SK-N-SH treated with all-trans-retinoic acid at 6 μM for 48 hours (cell line): ENCODE measurements at regions not wholly inside any gene's neighbourhood (a gene's known extent, or its start where the extent isn't known, plus 50 kb on each side); places are given as distances from the start of the nearest gene placed in this dataset.

ENCODE experiments used
- ATAC-seq: fragments of 200-7000 bp; cut with Tn5 transposase; 3 replicates; pipeline ENCODE4 v1.9.1; 2020; ENCODE audit warnings: mild to moderate bottlenecking, moderate library complexity
- ARNTL ChIP-seq: fragments of 450-650 bp; formaldehyde crosslinking; IDR thresholded peaks from 2 replicates; pipeline ENCODE4 v1.5.0; 2020; ENCODE audit warnings: low read depth, mild to moderate bottlenecking, moderate library complexity, borderline replicate concordance
- BACH2 ChIP-seq: fragments of 250-450 bp; sonication (Bioruptor Pico); IDR thresholded peaks from 2 replicates; pipeline ENCODE4 v1.9.0; 2021; ENCODE audit warnings: mild to moderate bottlenecking, borderline replicate concordance
- CSDC2 ChIP-seq: fragments of 250-450 bp; sonication (Bioruptor Pico); IDR thresholded peaks from 2 replicates; pipeline ENCODE4 v1.5.0; 2020; ENCODE audit warnings: mild to moderate bottlenecking, moderate library complexity
- ISL1 ChIP-seq: fragments of 250-450 bp; sonication (Bioruptor Pico); IDR thresholded peaks from 2 replicates; pipeline ENCODE4 v2.1.2; 2022; ENCODE audit warnings: mild to moderate bottlenecking, moderate library complexity
- OSR1 ChIP-seq: fragments of 250-450 bp; sonication (Bioruptor Pico); IDR thresholded peaks from 2 replicates; pipeline ENCODE4 v1.8.0; 2022; ENCODE audit warnings: moderate library complexity, mild to moderate bottlenecking, inconsistent platforms
- PPARA ChIP-seq: fragments of 250-450 bp; sonication (Bioruptor Pico); IDR thresholded peaks from 2 replicates; pipeline ENCODE4 v1.5.0; 2020; ENCODE audit warnings: mild to moderate bottlenecking, borderline replicate concordance
- RARB ChIP-seq: fragments of 250-450 bp; sonication (Bioruptor Pico); IDR thresholded peaks from 2 replicates; pipeline ENCODE4 v1.8.0; 2021; ENCODE audit warnings: mild to moderate bottlenecking, moderate library complexity
- SNAI2 ChIP-seq: fragments of 250-450 bp; sonication (Bioruptor Pico); IDR thresholded peaks from 2 replicates; pipeline ENCODE4 v1.5.0; 2020; ENCODE audit warnings: mild to moderate bottlenecking, moderate library complexity
- TOX ChIP-seq: fragments of 250-450 bp; sonication (Bioruptor Pico); IDR thresholded peaks from 2 replicates; pipeline ENCODE4 v1.8.0; 2021; ENCODE audit warnings: mild to moderate bottlenecking, moderate library complexity, borderline replicate concordance
- ZC3H10 ChIP-seq: fragments of 250-450 bp; sonication (Bioruptor Pico); IDR thresholded peaks from 2 replicates; pipeline ENCODE4 v1.5.1; 2021; ENCODE audit warnings: mild to moderate bottlenecking, moderate library complexity
- ZFP3 ChIP-seq: fragments of 250-450 bp; sonication (Bioruptor Pico); IDR thresholded peaks from 2 replicates; pipeline ENCODE4 v1.5.0; 2020; ENCODE audit warnings: mild to moderate bottlenecking, moderate library complexity
- ZFP30 ChIP-seq: fragments of 450-650 bp; formaldehyde crosslinking; IDR thresholded peaks from 2 replicates; pipeline ENCODE4 v1.5.0; 2022; ENCODE audit warnings: mild to moderate bottlenecking, moderate library complexity
- ZNF565 ChIP-seq: fragments of 450-650 bp; formaldehyde crosslinking; conservative IDR thresholded peaks from 2 replicates; pipeline ENCODE4 v1.5.0; 2020; ENCODE audit warnings: low read depth, mild to moderate bottlenecking, moderate library complexity
- TF ChIP-seq, protein P1 (sequence below): fragments of 250-450 bp; sonication (Bioruptor Pico); IDR thresholded peaks from 2 replicates; pipeline ENCODE4 v1.5.1; 2020; ENCODE audit warnings: low read depth, mild to moderate bottlenecking, moderate library complexity
- TF ChIP-seq, protein P2 (sequence below): fragments of 250-450 bp; sonication (Bioruptor Pico); IDR thresholded peaks from 2 replicates; pipeline ENCODE4 v1.5.1; 2021; ENCODE audit warnings: mild to moderate bottlenecking, moderate library complexity
- TF ChIP-seq, protein P3 (sequence below): fragments of 250-450 bp; sonication (Bioruptor Pico); IDR thresholded peaks from 2 replicates; pipeline ENCODE4 v1.8.0; 2021; ENCODE audit warnings: low read depth, mild to moderate bottlenecking, moderate library complexity, borderline replicate concordance
- TF ChIP-seq, protein P4 (sequence below): fragments of 250-450 bp; sonication (Bioruptor Pico); IDR thresholded peaks from 2 replicates; pipeline ENCODE4 v1.5.0; 2020; ENCODE audit warnings: mild to moderate bottlenecking, moderate library complexity

DNA sequence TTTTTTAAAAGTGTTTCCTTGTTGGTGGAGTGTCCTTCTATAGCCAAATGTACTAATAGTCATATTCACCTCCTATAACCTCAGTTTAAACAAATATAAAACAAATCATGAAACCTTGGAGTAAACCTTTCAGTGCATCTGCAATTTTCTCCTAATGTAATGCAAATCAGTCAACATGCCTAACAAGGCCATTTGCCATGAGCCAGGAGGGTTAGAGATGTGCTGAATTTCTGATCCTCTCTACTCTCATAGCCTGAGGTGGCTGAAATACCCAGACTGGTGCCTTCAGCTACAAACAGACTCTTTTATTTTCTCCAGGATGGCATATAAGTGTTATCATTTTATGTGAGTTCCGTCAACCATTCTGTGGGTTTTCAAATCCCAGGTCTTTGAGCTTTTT lies 908.1 kb downstream of the GALC start (continued):
- TF ChIP-seq ZC3H10 (CRISPR knock-in tag) (no peak), ZFP30 (no peak), ARNTL (CRISPR knock-in tag) (no peak), CSDC2 (no peak)
- TF ChIP-seq, all 23 proteins: peak for 0

DNA sequence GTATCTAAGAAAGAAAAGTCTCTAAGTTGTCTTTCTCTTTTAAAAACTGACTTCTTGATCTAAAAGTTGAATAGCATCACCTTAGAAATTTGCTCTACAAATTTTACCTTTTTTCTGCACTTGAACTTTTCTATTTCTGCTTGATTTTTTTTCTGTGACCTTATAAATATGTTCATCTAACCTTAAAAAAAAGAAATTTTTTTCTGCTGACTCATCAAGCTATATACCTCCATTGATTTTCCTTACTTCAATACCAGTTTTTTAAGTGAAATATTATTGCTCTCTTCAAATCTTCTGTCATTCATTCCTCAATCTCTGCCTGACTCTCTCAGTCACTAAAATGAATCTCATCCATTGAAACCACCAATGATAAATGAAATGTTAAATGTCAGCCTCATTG lies 910.1 kb downstream of the GALC start:
- ATAC-seq, result no peak
- TF ChIP-seq, protein P1, sequence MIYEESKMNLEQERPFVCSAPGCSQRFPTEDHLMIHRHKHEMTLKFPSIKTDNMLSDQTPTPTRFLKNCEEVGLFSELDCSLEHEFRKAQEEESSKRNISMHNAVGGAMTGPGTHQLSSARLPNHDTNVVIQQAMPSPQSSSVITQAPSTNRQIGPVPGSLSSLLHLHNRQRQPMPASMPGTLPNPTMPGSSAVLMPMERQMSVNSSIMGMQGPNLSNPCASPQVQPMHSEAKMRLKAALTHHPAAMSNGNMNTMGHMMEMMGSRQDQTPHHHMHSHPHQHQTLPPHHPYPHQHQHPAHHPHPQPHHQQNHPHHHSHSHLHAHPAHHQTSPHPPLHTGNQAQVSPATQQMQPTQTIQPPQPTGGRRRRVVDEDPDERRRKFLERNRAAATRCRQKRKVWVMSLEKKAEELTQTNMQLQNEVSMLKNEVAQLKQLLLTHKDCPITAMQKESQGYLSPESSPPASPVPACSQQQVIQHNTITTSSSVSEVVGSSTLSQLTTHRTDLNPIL (CRISPR knock-in tag), result no peak
- TF ChIP-seq, protein P2, sequence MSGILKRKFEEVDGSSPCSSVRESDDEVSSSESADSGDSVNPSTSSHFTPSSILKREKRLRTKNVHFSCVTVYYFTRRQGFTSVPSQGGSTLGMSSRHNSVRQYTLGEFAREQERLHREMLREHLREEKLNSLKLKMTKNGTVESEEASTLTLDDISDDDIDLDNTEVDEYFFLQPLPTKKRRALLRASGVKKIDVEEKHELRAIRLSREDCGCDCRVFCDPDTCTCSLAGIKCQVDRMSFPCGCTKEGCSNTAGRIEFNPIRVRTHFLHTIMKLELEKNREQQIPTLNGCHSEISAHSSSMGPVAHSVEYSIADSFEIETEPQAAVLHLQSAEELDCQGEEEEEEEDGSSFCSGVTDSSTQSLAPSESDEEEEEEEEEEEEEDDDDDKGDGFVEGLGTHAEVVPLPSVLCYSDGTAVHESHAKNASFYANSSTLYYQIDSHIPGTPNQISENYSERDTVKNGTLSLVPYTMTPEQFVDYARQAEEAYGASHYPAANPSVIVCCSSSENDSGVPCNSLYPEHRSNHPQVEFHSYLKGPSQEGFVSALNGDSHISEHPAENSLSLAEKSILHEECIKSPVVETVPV (CRISPR knock-in tag), result no peak
- TF ChIP-seq ISL1 (CRISPR knock-in tag) (no peak), OSR1 (CRISPR knock-in tag) (no peak), ZNF565 (CRISPR knock-in tag) (no peak), SNAI2 (CRISPR knock-in tag) (no peak), ZC3H10 (CRISPR knock-in tag) (no peak), RARB (CRISPR knock-in tag) (no peak)
- TF ChIP-seq, protein P3, sequence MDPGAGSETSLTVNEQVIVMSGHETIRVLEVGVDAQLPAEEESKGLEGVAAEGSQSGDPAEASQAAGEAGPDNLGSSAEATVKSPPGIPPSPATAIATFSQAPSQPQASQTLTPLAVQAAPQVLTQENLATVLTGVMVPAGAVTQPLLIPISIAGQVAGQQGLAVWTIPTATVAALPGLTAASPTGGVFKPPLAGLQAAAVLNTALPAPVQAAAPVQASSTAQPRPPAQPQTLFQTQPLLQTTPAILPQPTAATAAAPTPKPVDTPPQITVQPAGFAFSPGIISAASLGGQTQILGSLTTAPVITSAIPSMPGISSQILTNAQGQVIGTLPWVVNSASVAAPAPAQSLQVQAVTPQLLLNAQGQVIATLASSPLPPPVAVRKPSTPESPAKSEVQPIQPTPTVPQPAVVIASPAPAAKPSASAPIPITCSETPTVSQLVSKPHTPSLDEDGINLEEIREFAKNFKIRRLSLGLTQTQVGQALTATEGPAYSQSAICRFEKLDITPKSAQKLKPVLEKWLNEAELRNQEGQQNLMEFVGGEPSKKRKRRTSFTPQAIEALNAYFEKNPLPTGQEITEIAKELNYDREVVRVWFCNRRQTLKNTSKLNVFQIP (CRISPR knock-in tag), result no peak

DNA sequence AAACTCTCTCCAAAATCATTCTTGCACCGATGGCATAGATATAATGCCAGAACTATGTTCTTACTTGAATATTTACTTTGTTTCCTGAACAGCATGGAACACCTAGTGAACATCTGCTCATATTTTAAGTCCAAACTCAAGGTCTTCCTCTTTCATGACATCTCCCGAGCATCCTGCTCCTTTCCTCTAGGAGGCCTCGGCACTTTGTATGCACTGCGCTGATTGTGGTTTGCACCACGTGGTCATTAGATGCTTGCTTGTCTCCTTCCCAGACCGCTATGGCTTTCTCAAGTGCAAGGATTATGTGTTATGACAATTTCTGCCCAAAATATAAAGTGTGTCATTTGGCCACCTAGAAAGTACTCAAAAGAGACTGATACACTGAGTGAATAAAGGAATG lies 912.0 kb downstream of the GALC start:
- ATAC-seq, result no peak
- TF ChIP-seq TOX, result no peak
- no peak for TF ChIP-seq ZNF565 (CRISPR knock-in tag)
- TF ChIP-seq, protein P4, sequence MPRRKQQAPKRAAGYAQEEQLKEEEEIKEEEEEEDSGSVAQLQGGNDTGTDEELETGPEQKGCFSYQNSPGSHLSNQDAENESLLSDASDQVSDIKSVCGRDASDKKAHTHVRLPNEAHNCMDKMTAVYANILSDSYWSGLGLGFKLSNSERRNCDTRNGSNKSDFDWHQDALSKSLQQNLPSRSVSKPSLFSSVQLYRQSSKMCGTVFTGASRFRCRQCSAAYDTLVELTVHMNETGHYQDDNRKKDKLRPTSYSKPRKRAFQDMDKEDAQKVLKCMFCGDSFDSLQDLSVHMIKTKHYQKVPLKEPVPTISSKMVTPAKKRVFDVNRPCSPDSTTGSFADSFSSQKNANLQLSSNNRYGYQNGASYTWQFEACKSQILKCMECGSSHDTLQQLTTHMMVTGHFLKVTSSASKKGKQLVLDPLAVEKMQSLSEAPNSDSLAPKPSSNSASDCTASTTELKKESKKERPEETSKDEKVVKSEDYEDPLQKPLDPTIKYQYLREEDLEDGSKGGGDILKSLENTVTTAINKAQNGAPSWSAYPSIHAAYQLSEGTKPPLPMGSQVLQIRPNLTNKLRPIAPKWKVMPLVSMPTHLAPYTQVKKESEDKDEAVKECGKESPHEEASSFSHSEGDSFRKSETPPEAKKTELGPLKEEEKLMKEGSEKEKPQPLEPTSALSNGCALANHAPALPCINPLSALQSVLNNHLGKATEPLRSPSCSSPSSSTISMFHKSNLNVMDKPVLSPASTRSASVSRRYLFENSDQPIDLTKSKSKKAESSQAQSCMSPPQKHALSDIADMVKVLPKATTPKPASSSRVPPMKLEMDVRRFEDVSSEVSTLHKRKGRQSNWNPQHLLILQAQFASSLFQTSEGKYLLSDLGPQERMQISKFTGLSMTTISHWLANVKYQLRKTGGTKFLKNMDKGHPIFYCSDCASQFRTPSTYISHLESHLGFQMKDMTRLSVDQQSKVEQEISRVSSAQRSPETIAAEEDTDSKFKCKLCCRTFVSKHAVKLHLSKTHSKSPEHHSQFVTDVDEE, result no peak
- TF ChIP-seq OSR1 (CRISPR knock-in tag), result no peak
- TF ChIP-seq CSDC2, result no peak
- TF ChIP-seq, protein P2 (CRISPR knock-in tag), result no peak
- TF ChIP-seq ZFP3, result no peak
- TF ChIP-seq ZFP30, result no peak
- no peak for TF ChIP-seq ISL1 (CRISPR knock-in tag)
- no peak for TF ChIP-seq ZC3H10 (CRISPR knock-in tag)
- TF ChIP-seq PPARA, result no peak
- TF ChIP-seq, protein P3 (CRISPR knock-in tag), result no peak
- TF ChIP-seq, protein P1 (CRISPR knock-in tag), result no peak
- no peak for TF ChIP-seq BACH2 (CRISPR knock-in tag)
